Adipose tissue (tissue), 3 donors: ENCODE measurements at regions not wholly inside any gene's neighbourhood (a gene's known extent, or its start where the extent isn't known, plus 50 kb on each side); places are given as distances from the start of the nearest gene placed in this dataset.

Experiments used
- H3K27ac ChIP-seq: one replicate; pipeline ENCODE4 v1.5.1; 2013; ENCODE audit warnings: low read depth, low read length
- WGBS, 3 donors: extraction: QIAGEN DNeasy Blood & Tissue Kit; methylation state at CpG; one replicate each; pipeline ENCODE4 v1.1.7; 2013; 5-methylcytosine and 5-hydroxymethylcytosine counted together
- donor health status: healthy with polysubstance abuse.
- donor health status: Bipolar disorder and iron deficiency.
- donor health status: healthy.

GRCh38 chr13:81726037-81726726, 1385.3 kb upstream of the SPRY2 start:
- WGBS, 3 donors: 85 to 93% (median 91%) methylated on average over 14 of the region's 14 CpGs
- H3K27ac ChIP-seq: no peak overlapping the region

- 77 to 86% (median 82%) methylated on average over 1 of the region's 1 CpG for WGBS, 3 donors
- H3K27ac ChIP-seq: no peak overlapping the region
Observed at GRCh38 chr13:81722456-81722855, 1381.5 kb upstream of the SPRY2 start.

- H3K27ac ChIP-seq: no peak overlapping the region
Observed at GRCh38 chr13:81721400-81721799, 1380.5 kb upstream of the SPRY2 start.

GRCh38 chr13:81714513-81714912, 1373.6 kb upstream of the SPRY2 start:
- H3K27ac ChIP-seq: no peak overlapping the region
- WGBS, 3 donors: 79 to 91% (median 81%) methylated on average over 3 of the region's 3 CpGs

GRCh38 chr13:81713201-81713600, 1372.3 kb upstream of the SPRY2 start:
- WGBS, 3 donors: 90 to 93% (median 91%) methylated on average over 2 of the region's 2 CpGs
- no peak overlapping the region for H3K27ac ChIP-seq

GRCh38 chr13:81697826-81698225, 1356.9 kb upstream of the SPRY2 start:
- H3K27ac ChIP-seq: no peak overlapping the region
- 79 to 91% (median 80%) methylated on average over 4 of the region's 4 CpGs for WGBS, 3 donors

GRCh38 chr13:81686877-81687276, 1346.0 kb upstream of the SPRY2 start:
- H3K27ac ChIP-seq: no peak overlapping the region
- 36 to 48% (median 41%) methylated on average over 2 of the region's 2 CpGs for WGBS, 3 donors

GRCh38 chr13:81683521-81683920, 1342.6 kb upstream of the SPRY2 start:
- 78 to 83% (median 80%) methylated on average over 4 of the region's 4 CpGs for whole genome bisulfite sequencing, 3 donors
- no peak overlapping the region for H3K27ac ChIP-seq

- WGBS, 3 donors: 57 to 82% (median 72%) methylated on average over 2 of the region's 2 CpGs
- H3K27ac ChIP-seq: no peak overlapping the region
Observed at GRCh38 chr13:81682081-81682630, 1341.2 kb upstream of the SPRY2 start.

- H3K27ac ChIP-seq: no peak overlapping the region
- WGBS, 3 donors: 70 to 81% (median 73%) methylated on average over 2 of the region's 2 CpGs
Observed at GRCh38 chr13:81677857-81678256, 1336.9 kb upstream of the SPRY2 start.

- no peak overlapping the region for H3K27ac ChIP-seq
- 87 to 88% (median 88%) methylated on average over 11 of the region's 11 CpGs for WGBS, 3 donors
Observed at GRCh38 chr13:81676008-81676407, 1335.1 kb upstream of the SPRY2 start.

GRCh38 chr13:81671064-81671463, 1330.1 kb upstream of the SPRY2 start:
- WGBS, 3 donors: 86 to 89% (median 89%) methylated on average over 3 of the region's 3 CpGs
- no peak overlapping the region for H3K27ac ChIP-seq

- 61 to 67% (median 64%) methylated on average over 2 of the region's 2 CpGs for WGBS, 3 donors
Observed at GRCh38 chr13:81670048-81670447, 1329.1 kb upstream of the SPRY2 start.

GRCh38 chr13:81664872-81665271, 1323.9 kb upstream of the SPRY2 start:
- no peak overlapping the region for H3K27ac ChIP-seq
- WGBS, 3 donors: 94 to 99% (median 96%) methylated on average over 2 of the region's 2 CpGs

More at GRCh38 chr13:81670048-81670447, 1329.1 kb upstream of the SPRY2 start:
- no peak overlapping the region for H3K27ac ChIP-seq

- 48 to 94% (median 87%) methylated on average over 1 of the region's 1 CpG for WGBS, 3 donors
Observed at GRCh38 chr13:81659984-81660383, 1319.1 kb upstream of the SPRY2 start.

GRCh38 chr13:81658598-81659370, 1317.9 kb upstream of the SPRY2 start:
- WGBS, 3 donors: 72 to 79% (median 74%) methylated on average over 8 of the region's 8 CpGs
- no peak overlapping the region for H3K27ac ChIP-seq

More at GRCh38 chr13:81659984-81660383, 1319.1 kb upstream of the SPRY2 start:
- H3K27ac ChIP-seq: no peak overlapping the region

GRCh38 chr13:81639984-81640582, 1299.2 kb upstream of the SPRY2 start:
- H3K27ac ChIP-seq: no peak overlapping the region
- WGBS, 3 donors: 77 to 85% (median 82%) methylated on average over 4 of the region's 4 CpGs

- no peak overlapping the region for H3K27ac ChIP-seq
- WGBS, 3 donors: 76 to 84% (median 79%) methylated on average over 2 of the region's 2 CpGs
Observed at GRCh38 chr13:81637457-81637856, 1296.5 kb upstream of the SPRY2 start.

GRCh38 chr13:81636120-81636519, 1295.2 kb upstream of the SPRY2 start:
- no peak overlapping the region for H3K27ac ChIP-seq
